Spleen (tissue), 11 donors: ENCODE measurements at regions not wholly inside any gene's neighbourhood (a gene's known extent, or its start where the extent isn't known, plus 50 kb on each side); places are given as distances from the start of the nearest gene placed in this dataset.

Experiments used
- DNase-seq: peaks from one replicate; pipeline ENCODE4 v3.0.0-alpha.2; 2020
- H3K27ac ChIP-seq, 8 donors: fragments of 200-600 bp; sonication (generic) in 7 of 8; 1 replicate in 4 of 8; 2 replicates in 4 of 8; pipeline versions ENCODE4 v1.5.0 to v1.8.0; 2016 to 2021; ENCODE audit warnings: inconsistent platforms in 4 of 8, mild to moderate bottlenecking in 4 of 8, moderate library complexity in 1 of 8
- H3K27me3 ChIP-seq, 7 donors: fragments of 200-600 bp; sonication (generic) in 6 of 7; replicated peaks in 1 of 7; 1 replicate in 4 of 7; 2 replicates in 3 of 7; pipeline versions ENCODE4 v1.5.0 to v1.8.0; 2016 to 2021; ENCODE audit warnings: inconsistent platforms in 3 of 7, mild to moderate bottlenecking in 1 of 7
- H3K36me3 ChIP-seq, 6 donors: fragments of 200-600 bp; sonication (generic) in 5 of 6; 1 replicate in 4 of 6; 2 replicates in 2 of 6; pipeline versions ENCODE4 v1.5.0 to v1.8.0; 2016 to 2021; ENCODE audit warnings: inconsistent platforms in 2 of 6
- H3K4me1 ChIP-seq, 6 donors: fragments of 200-600 bp; sonication (generic) in 5 of 6; 1 replicate in 3 of 6; 2 replicates in 3 of 6; pipeline versions ENCODE4 v1.5.0 to v1.8.0; 2016 to 2021; ENCODE audit warnings: inconsistent platforms in 3 of 6
- H3K4me3 ChIP-seq, 8 donors: fragments of 200-600 bp; sonication (generic) in 7 of 8; 1 replicate in 4 of 8; 2 replicates in 4 of 8; pipeline versions ENCODE4 v1.5.0 to v1.8.0; 2016 to 2021; ENCODE audit warnings: inconsistent platforms in 4 of 8, mild to moderate bottlenecking in 4 of 8, moderate library complexity in 2 of 8
- H3K9me3 ChIP-seq, 8 donors: fragments of 200-600 bp; sonication (generic) in 7 of 8; 1 replicate in 4 of 8; 2 replicates in 4 of 8; pipeline versions ENCODE4 v1.5.0 to v1.8.0; 2016 to 2021; ENCODE audit warnings: inconsistent platforms in 4 of 8
- CTCF ChIP-seq, 11 experiments: fragments of 200-600 bp in 7 of 11; fragments of 450-650 bp in 4 of 11; sonication (generic) in 4 of 11; IDR thresholded peaks in 8 of 11; conservative IDR thresholded peaks in 3 of 11; 1 replicate in 7 of 11; 2 replicates in 4 of 11; pipeline versions ENCODE4 v1.4.0 to v1.8.0; 2016 to 2021; ENCODE audit warnings: antibody characterized with exemption in 11 of 11, inconsistent platforms in 4 of 11, mild to moderate bottlenecking in 1 of 11
- POLR2A ChIP-seq, 3 donors: fragments of 450-650 bp; IDR thresholded peaks; one replicate each; pipeline ENCODE4 v1.5.1; 2017; ENCODE audit warnings: antibody characterized with exemption in 3 of 3, mild to moderate bottlenecking in 1 of 3
- POLR2AphosphoS5 ChIP-seq, 3 donors: sonication (generic); formaldehyde crosslinking; IDR thresholded peaks; one replicate each; pipeline ENCODE4 v1.5.1; 2017; ENCODE audit warnings: antibody characterized with exemption in 3 of 3
- WGBS, 5 donors: extraction: QIAGEN DNeasy Blood & Tissue Kit in 3 of 5; methylation state at CpG; one replicate each; pipeline versions ENCODE4 v1.1.5 to v1.1.7; 2013 to 2018; 5-methylcytosine and 5-hydroxymethylcytosine counted together
- intact Hi-C: fragments of 100-400 bp; cut with DNase I; formaldehyde crosslinking; loops from one replicate; pipeline ENCODE4 v1.15.0; 2023; ENCODE audit warnings: low total_unique reads
- donor health status: healthy with polysubstance abuse.
- donor health status: DM: no; HTN: no; CAD: no; lungs with moderate emphysema.
- donor health status: DM: no; HTN: no; CAD: no.
- donor health status: Bipolar disorder and iron deficiency.
- donor health status: healthy.
- donor health status: DM: no; HTN: no; CAD: no.
- donor health status: DM: yes; HTN: yes; CAD: no.

- intact Hi-C loops, result no loop called here
- TF ChIP-seq POLR2A (IDR thresholded peaks at IDR 0.05) (no peak), CTCF (IDR thresholded peaks at IDR 0.05 in 8 of 11, conservative IDR thresholded peaks at IDR 0.05 in 3 of 11) (no peak), POLR2AphosphoS5 (IDR thresholded peaks at IDR 0.05) (no peak)
- H3K27me3 ChIP-seq, result peaks cover 0 to 4% (median 0%) of the 10 kb centered on the region in 7 donors
- peaks cover 0 to 11% (median 2%) of the 10 kb centered on the region in 6 donors for H3K4me1 ChIP-seq
- H3K36me3 ChIP-seq, result no peaks in the 10 kb centered on the region
- no peak overlapping the region for H3K4me3 ChIP-seq
- H3K9me3 ChIP-seq, result no peaks in the 10 kb centered on the region
- H3K27ac ChIP-seq, result no peak overlapping the region
- no peak for DNase-seq
Observed at GRCh38 chr11:112610494-112610893, 349.8 kb upstream of the PLET1 start.

GRCh38 chr11:112610996-112611750 lies 350.0 kb upstream of the NCAM1 start:
- H3K4me1 ChIP-seq, result peaks cover 0 to 11% (median 2%) of the 10 kb centered on the region in 6 donors
- 64 to 80% (median 70%) methylated on average over 6 of the region's 6 CpGs for WGBS, 5 donors
- intact Hi-C loops, result no loop called here

GRCh38 chr11:112611771-112612170 lies 349.4 kb upstream of the NCAM1 start:
- Histone ChIP-seq H3K27me3 (peaks cover 0 to 4% (median 0%) of the 10 kb centered on the region in 7 donors), H3K9me3 (no peaks in the 10 kb centered on the region), H3K36me3 (no peaks in the 10 kb centered on the region), H3K4me1 (peaks cover 0 to 11% (median 2%) of the 10 kb centered on the region in 6 donors), H3K27ac (no peak overlapping the region), H3K4me3 (no peak overlapping the region)
- TF ChIP-seq POLR2AphosphoS5 (IDR thresholded peaks at IDR 0.05), result no peak
- TF ChIP-seq POLR2A (IDR thresholded peaks at IDR 0.05), result no peak
- TF ChIP-seq CTCF (IDR thresholded peaks at IDR 0.05 in 8 of 11, conservative IDR thresholded peaks at IDR 0.05 in 3 of 11), result no peak
- WGBS, 5 donors, result 77 to 85% (median 81%) methylated on average over 7 of the region's 7 CpGs
- intact Hi-C loops, result no loop called here
- DNase-seq, result no peak

More at GRCh38 chr11:112610996-112611750, 350.0 kb upstream of the NCAM1 start:
- no peak overlapping the region for H3K4me3 ChIP-seq
- H3K27me3 ChIP-seq, result peaks cover 0 to 4% (median 0%) of the 10 kb centered on the region in 7 donors
- TF ChIP-seq CTCF (IDR thresholded peaks at IDR 0.05 in 8 of 11, conservative IDR thresholded peaks at IDR 0.05 in 3 of 11) (no peak), POLR2A (IDR thresholded peaks at IDR 0.05) (no peak), POLR2AphosphoS5 (IDR thresholded peaks at IDR 0.05) (no peak)
- H3K36me3 ChIP-seq, result no peaks in the 10 kb centered on the region
- no peak for DNase-seq
- no peak overlapping the region for H3K27ac ChIP-seq
- H3K9me3 ChIP-seq, result no peaks in the 10 kb centered on the region

- no peaks in the 10 kb centered on the region for H3K36me3 ChIP-seq
- intact Hi-C loops, result no loop called here
- no peaks in the 10 kb centered on the region for H3K9me3 ChIP-seq
- peaks cover 0 to 11% (median 2%) of the 10 kb centered on the region in 6 donors for H3K4me1 ChIP-seq
- TF ChIP-seq POLR2AphosphoS5 (IDR thresholded peaks at IDR 0.05) (no peak), POLR2A (IDR thresholded peaks at IDR 0.05) (no peak), CTCF (IDR thresholded peaks at IDR 0.05 in 8 of 11, conservative IDR thresholded peaks at IDR 0.05 in 3 of 11) (no peak)
- 44 to 62% (median 52%) methylated on average over 5 of the region's 5 CpGs for WGBS, 5 donors
- H3K27ac ChIP-seq, result no peak overlapping the region
- DNase-seq, result no peak
- H3K27me3 ChIP-seq, result peaks cover 0 to 4% (median 0%) of the 10 kb centered on the region in 7 donors
- H3K4me3 ChIP-seq, result no peak overlapping the region
Observed at GRCh38 chr11:112612250-112612849, 348.9 kb upstream of the NCAM1 start.
